ENCODE measurements at regions not wholly inside any gene's neighbourhood (a gene's known extent, or its start where the extent isn't known, plus 50 kb on each side); places are given as distances from the start of the nearest gene placed in this dataset.

- TF ChIP-seq SP1 (IDR thresholded peaks at IDR 0.05; ENCODE audit: low read depth) (no peak), TCF7L2 (IDR thresholded peaks at IDR 0.05; ENCODE audit: borderline replicate concordance, extremely low read depth, insufficient read depth, insufficient read length) (no peak), SRF (IDR thresholded peaks at IDR 0.05; ENCODE audit: low read depth) (no peak), RAD21 (IDR thresholded peaks at IDR 0.05; ENCODE audit: low read depth) (no peak)
Measured at GRCh38 chr4:33150525-33150910, 2430.3 kb downstream of the PCDH7 start (continued).

GRCh38 chr4:33160126-33160525 is 2440.0 kb downstream of the PCDH7 start:
- Histone ChIP-seq H3K4me3 (replicated peaks in 1 of 2; ENCODE audit: low read depth in 1 of 2, low read length in 2 of 2) (no peak overlapping the region), H3K9ac (ENCODE audit: low read length) (no peak overlapping the region), H3K27ac (ENCODE audit: low read depth, low read length) (no peak overlapping the region), H3K9me2 (ENCODE audit: insufficient read depth) (no peaks in the 10 kb centered on the region), H3K79me2 (ENCODE audit: insufficient read depth, low read length) (no peaks in the 10 kb centered on the region), H3K4me2 (ENCODE audit: low read length) (no peak overlapping the region), H3K9me3 (ENCODE audit: control insufficient read depth in 1 of 2, insufficient read depth in 1 of 2, low read depth in 1 of 2, low read length in 2 of 2) (no peaks in the 10 kb centered on the region), H3K27me3 (ENCODE audit: insufficient read depth, low read length) (no peaks in the 10 kb centered on the region), H4K20me1 (ENCODE audit: insufficient read depth) (no peaks in the 10 kb centered on the region), H3K4me1 (ENCODE audit: control insufficient read depth in 1 of 2, insufficient read depth in 2 of 2, low read length in 2 of 2) (no peaks in the 10 kb centered on the region), H2AFZ (ENCODE audit: low read depth, low read length, poor library complexity, severe bottlenecking) (peak overlapping the region; percentile 34), H3K36me3 (ENCODE audit: control insufficient read depth in 1 of 2, insufficient read depth in 2 of 2, low read length in 2 of 2) (no peaks in the 10 kb centered on the region)
- CTCF ChIA-PET: no interaction called here
- peak; percentile 22 for DNase-seq (ENCODE audit: low read depth, low spot score)
- RAD21 ChIA-PET (ENCODE audit: low non-redundant PET in 1 of 2, low total read pairs in 2 of 2, uncharacterized antibody in 2 of 2, unreplicated experiment in 2 of 2): no interaction called here
- peak; percentile 41 for TF ChIP-seq RAD21 (IDR thresholded peaks at IDR 0.05; ENCODE audit: low read depth)
- TF ChIP-seq CTCF (IDR thresholded peaks at IDR 0.05 in 2 of 3, conservative IDR thresholded peaks at IDR 0.05 in 1 of 3; ENCODE audit: borderline replicate concordance in 1 of 3, insufficient read depth in 1 of 3, low read depth in 2 of 3, low read length in 2 of 3): peak; percentile 22 to 74 (median 68); a peak in 5 of 6 replicates
- 0 out of 2 replicates have a peak, but pooled peaks have one; percentile 26 for TF ChIP-seq CEBPB (IDR thresholded peaks at IDR 0.05; ENCODE audit: low read depth)
- TF ChIP-seq EZH2 (IDR thresholded peaks at IDR 0.05): no peak
- peak; percentile 84 for ATAC-seq
- intact Hi-C loops (cut with micrococcal nuclease): no loop called here
- no TSS peak for BruUV-seq (replicated peaks)
- POLR2A ChIA-PET: no interaction called here

Data from HCT116 (cell line).